GM19468 (cell line): ENCODE measurements at regions not wholly inside any gene's neighbourhood (a gene's known extent, or its start where the extent isn't known, plus 50 kb on each side); places are given as distances from the start of the nearest gene placed in this dataset.

Experiments
- ATAC-seq: cut with Tn5 transposase; IDR thresholded peaks from one replicate; pipeline ENCODE4 v1.9.1; 2021; ENCODE audit warnings: mild to moderate bottlenecking, moderate library complexity, moderate number of reproducible peaks; ENCODE audit not compliant: unreplicated experiment; ENCODE audit errors: extremely low read depth

- no peak for ATAC-seq
Measured at GRCh38 chr1:87264976-87265375, 63.7 kb upstream of the LMO4 start.

GRCh38 chr1:87265786-87266185 lies 62.9 kb upstream of the LMO4 start:
- ATAC-seq: no peak

- ATAC-seq: no peak
Measured at GRCh38 chr1:87268111-87268510, 60.6 kb upstream of the LMO4 start.

- no peak for ATAC-seq
Measured at GRCh38 chr1:87269921-87270320, 58.8 kb upstream of the LMO4 start.

GRCh38 chr1:87273291-87273690 lies 55.4 kb upstream of the LMO4 start:
- ATAC-seq: no peak

GRCh38 chr1:87274851-87275250 lies 53.8 kb upstream of the LMO4 start:
- ATAC-seq: no peak

- ATAC-seq: no peak
Measured at GRCh38 chr1:87278825-87279535, 49.7 kb upstream of the LMO4 start.
